GM23338 (cell line): ENCODE measurements at regions not wholly inside any gene's neighbourhood (a gene's known extent, or its start where the extent isn't known, plus 50 kb on each side); places are given as distances from the start of the nearest gene placed in this dataset.

Source experiments
- EZH2 ChIP-seq: fragments of 200-600 bp; sonication (generic); IDR thresholded peaks from one replicate; pipeline ENCODE4 v1.8.0; 2017; ENCODE audit warnings: antibody characterized with exemption, mild to moderate bottlenecking, low read depth; ENCODE audit not compliant: unreplicated experiment
- EZH2phosphoT487 ChIP-seq: fragments of 200-600 bp; sonication (generic); IDR thresholded peaks from one replicate; pipeline ENCODE4 v1.8.1; 2018; ENCODE audit warnings: antibody characterized with exemption; ENCODE audit not compliant: unreplicated experiment
- JUNB ChIP-seq: IDR thresholded peaks from one replicate; pipeline ENCODE4 v1.6.1; 2016; ENCODE audit warnings: antibody characterized with exemption; ENCODE audit not compliant: unreplicated experiment
- REST ChIP-seq: IDR thresholded peaks from one replicate; pipeline ENCODE4 v1.6.1; 2018; ENCODE audit warnings: antibody characterized with exemption; ENCODE audit not compliant: unreplicated experiment
- ZNF114 ChIP-seq: fragments of 250-450 bp; sonication (Bioruptor Pico); IDR thresholded peaks from 2 replicates; pipeline ENCODE4 v1.5.0; 2020; ENCODE audit warnings: mild to moderate bottlenecking, moderate library complexity
- ZNF331 ChIP-seq: fragments of 250-450 bp; sonication (Bioruptor Pico); IDR thresholded peaks from 2 replicates; pipeline ENCODE4 v1.5.0; 2020; ENCODE audit warnings: low read depth, mild to moderate bottlenecking, moderate library complexity
- TF ChIP-seq, protein P1 (sequence below): fragments of 250-450 bp; sonication (Bioruptor Pico); IDR thresholded peaks from 2 replicates; pipeline ENCODE4 v1.5.0; 2020; ENCODE audit warnings: mild to moderate bottlenecking, moderate library complexity
- TF ChIP-seq, protein P2 (sequence below): IDR thresholded peaks from 2 replicates; pipeline ENCODE4 v1.6.1; 2016; ENCODE audit warnings: antibody characterized with exemption
- TF ChIP-seq, protein P3 (sequence below), 2 experiments: fragments of 200-600 bp in 1 of 2; sonication (generic) in 1 of 2; conservative IDR thresholded peaks; 2 replicates each; pipeline versions ENCODE4 v1.5.1 to v1.6.1; 2016 to 2017; ENCODE audit warnings: antibody characterized with exemption in 2 of 2, low read depth in 2 of 2, mild to moderate bottlenecking in 2 of 2, moderate library complexity in 1 of 2

DNA sequence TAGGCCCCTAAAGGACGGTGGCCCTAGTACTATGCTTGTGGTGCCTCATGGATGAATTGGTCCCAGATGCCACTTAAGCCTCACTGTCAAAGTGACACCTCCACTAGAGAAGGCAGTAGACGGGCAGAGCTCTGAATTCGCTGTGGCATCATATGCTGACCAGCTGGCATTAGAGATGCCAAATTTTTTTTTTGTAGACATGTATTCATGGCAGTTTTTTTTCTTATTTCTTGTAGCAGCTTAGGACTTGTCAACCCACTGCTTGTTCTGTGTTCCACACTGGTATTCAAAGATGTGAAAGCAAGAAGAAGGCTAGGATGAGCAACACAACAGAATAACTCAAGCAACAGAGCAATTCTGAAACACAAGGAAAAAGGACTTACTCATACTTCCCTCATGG is 212.5 kb downstream of the DLEU7 start (continued):
- TF ChIP-seq, protein P1, sequence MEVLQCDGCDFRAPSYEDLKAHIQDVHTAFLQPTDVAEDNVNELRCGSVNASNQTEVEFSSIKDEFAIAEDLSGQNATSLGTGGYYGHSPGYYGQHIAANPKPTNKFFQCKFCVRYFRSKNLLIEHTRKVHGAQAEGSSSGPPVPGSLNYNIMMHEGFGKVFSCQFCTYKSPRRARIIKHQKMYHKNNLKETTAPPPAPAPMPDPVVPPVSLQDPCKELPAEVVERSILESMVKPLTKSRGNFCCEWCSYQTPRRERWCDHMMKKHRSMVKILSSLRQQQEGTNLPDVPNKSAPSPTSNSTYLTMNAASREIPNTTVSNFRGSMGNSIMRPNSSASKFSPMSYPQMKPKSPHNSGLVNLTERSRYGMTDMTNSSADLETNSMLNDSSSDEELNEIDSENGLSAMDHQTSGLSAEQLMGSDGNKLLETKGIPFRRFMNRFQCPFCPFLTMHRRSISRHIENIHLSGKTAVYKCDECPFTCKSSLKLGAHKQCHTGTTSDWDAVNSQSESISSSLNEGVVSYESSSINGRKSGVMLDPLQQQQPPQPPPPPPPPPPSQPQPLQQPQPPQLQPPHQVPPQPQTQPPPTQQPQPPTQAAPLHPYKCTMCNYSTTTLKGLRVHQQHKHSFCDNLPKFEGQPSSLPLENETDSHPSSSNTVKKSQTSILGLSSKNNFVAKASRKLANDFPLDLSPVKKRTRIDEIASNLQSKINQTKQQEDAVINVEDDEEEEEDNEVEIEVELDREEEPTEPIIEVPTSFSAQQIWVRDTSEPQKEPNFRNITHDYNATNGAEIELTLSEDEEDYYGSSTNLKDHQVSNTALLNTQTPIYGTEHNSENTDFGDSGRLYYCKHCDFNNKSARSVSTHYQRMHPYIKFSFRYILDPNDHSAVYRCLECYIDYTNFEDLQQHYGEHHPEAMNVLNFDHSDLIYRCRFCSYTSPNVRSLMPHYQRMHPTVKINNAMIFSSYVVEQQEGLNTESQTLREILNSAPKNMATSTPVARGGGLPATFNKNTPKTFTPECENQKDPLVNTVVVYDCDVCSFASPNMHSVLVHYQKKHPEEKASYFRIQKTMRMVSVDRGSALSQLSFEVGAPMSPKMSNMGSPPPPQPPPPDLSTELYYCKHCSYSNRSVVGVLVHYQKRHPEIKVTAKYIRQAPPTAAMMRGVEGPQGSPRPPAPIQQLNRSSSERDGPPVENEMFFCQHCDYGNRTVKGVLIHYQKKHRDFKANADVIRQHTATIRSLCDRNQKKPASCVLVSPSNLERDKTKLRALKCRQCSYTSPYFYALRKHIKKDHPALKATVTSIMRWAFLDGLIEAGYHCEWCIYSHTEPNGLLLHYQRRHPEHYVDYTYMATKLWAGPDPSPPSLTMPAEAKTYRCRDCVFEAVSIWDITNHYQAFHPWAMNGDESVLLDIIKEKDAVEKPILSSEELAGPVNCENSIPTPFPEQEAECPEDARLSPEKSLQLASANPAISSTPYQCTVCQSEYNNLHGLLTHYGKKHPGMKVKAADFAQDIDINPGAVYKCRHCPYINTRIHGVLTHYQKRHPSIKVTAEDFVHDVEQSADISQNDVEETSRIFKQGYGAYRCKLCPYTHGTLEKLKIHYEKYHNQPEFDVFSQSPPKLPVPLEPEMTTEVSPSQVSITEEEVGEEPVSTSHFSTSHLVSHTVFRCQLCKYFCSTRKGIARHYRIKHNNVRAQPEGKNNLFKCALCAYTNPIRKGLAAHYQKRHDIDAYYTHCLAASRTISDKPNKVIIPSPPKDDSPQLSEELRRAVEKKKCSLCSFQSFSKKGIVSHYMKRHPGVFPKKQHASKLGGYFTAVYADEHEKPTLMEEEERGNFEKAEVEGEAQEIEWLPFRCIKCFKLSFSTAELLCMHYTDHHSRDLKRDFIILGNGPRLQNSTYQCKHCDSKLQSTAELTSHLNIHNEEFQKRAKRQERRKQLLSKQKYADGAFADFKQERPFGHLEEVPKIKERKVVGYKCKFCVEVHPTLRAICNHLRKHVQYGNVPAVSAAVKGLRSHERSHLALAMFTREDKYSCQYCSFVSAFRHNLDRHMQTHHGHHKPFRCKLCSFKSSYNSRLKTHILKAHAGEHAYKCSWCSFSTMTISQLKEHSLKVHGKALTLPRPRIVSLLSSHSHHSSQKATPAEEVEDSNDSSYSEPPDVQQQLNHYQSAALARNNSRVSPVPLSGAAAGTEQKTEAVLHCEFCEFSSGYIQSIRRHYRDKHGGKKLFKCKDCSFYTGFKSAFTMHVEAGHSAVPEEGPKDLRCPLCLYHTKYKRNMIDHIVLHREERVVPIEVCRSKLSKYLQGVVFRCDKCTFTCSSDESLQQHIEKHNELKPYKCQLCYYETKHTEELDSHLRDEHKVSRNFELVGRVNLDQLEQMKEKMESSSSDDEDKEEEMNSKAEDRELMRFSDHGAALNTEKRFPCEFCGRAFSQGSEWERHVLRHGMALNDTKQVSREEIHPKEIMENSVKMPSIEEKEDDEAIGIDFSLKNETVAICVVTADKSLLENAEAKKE, result no peak
- no peak for TF ChIP-seq REST
- no peak for TF ChIP-seq EZH2phosphoT487
- TF ChIP-seq ZNF114 (CRISPR knock-in tag), result no peak
- TF ChIP-seq, protein P2, sequence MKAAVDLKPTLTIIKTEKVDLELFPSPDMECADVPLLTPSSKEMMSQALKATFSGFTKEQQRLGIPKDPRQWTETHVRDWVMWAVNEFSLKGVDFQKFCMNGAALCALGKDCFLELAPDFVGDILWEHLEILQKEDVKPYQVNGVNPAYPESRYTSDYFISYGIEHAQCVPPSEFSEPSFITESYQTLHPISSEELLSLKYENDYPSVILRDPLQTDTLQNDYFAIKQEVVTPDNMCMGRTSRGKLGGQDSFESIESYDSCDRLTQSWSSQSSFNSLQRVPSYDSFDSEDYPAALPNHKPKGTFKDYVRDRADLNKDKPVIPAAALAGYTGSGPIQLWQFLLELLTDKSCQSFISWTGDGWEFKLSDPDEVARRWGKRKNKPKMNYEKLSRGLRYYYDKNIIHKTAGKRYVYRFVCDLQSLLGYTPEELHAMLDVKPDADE, result no peak
- TF ChIP-seq EZH2, result no peak
- TF ChIP-seq, protein P3, sequence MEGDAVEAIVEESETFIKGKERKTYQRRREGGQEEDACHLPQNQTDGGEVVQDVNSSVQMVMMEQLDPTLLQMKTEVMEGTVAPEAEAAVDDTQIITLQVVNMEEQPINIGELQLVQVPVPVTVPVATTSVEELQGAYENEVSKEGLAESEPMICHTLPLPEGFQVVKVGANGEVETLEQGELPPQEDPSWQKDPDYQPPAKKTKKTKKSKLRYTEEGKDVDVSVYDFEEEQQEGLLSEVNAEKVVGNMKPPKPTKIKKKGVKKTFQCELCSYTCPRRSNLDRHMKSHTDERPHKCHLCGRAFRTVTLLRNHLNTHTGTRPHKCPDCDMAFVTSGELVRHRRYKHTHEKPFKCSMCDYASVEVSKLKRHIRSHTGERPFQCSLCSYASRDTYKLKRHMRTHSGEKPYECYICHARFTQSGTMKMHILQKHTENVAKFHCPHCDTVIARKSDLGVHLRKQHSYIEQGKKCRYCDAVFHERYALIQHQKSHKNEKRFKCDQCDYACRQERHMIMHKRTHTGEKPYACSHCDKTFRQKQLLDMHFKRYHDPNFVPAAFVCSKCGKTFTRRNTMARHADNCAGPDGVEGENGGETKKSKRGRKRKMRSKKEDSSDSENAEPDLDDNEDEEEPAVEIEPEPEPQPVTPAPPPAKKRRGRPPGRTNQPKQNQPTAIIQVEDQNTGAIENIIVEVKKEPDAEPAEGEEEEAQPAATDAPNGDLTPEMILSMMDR (conservative IDR thresholded peaks at IDR 0.05; ENCODE audit: low read depth in 2 of 2), result no peak
- no peak for TF ChIP-seq ZNF331
- no peak for TF ChIP-seq JUNB
